ENCODE measurements at regions not wholly inside any gene's neighbourhood (a gene's known extent, or its start where the extent isn't known, plus 50 kb on each side); places are given as distances from the start of the nearest gene placed in this dataset.

GRCh38 chr9:131803758-131804411 lies 64.0 kb upstream of the RAPGEF1 start:
- WGBS, result 75% methylated on average over 4 of the region's 4 CpGs
- H3K4me3 ChIP-seq, result no peak overlapping the region
- no peaks in the 10 kb centered on the region for H3K9me3 ChIP-seq
- H3K36me3 ChIP-seq, result no peaks in the 10 kb centered on the region
- H3K4me1 ChIP-seq, result peaks cover 6% of the 10 kb centered on the region
- peaks cover 71% of the 10 kb centered on the region for H3K27me3 ChIP-seq
- H3K27ac ChIP-seq, result no peak overlapping the region
- TF ChIP-seq POLR2A (IDR thresholded peaks at IDR 0.05), result no peak
- no peak for TF ChIP-seq EP300 (IDR thresholded peaks at IDR 0.05)
- TF ChIP-seq POLR2AphosphoS5 (IDR thresholded peaks at IDR 0.05), result no peak
- no peak for TF ChIP-seq CTCF (IDR thresholded peaks at IDR 0.05)
- no peak for DNase-seq (ENCODE audit: low spot score in 2 of 2)

- Histone ChIP-seq H3K27me3 (peaks cover 51% of the 10 kb centered on the region), H3K36me3 (no peaks in the 10 kb centered on the region), H3K9me3 (no peaks in the 10 kb centered on the region), H3K4me1 (no peaks in the 10 kb centered on the region), H3K27ac (no peak overlapping the region), H3K4me3 (no peak overlapping the region)
- 36% methylated on average over 8 of the region's 8 CpGs for WGBS
- DNase-seq (ENCODE audit: low spot score in 2 of 2), result no peak
- TF ChIP-seq POLR2AphosphoS5 (IDR thresholded peaks at IDR 0.05) (no peak), CTCF (IDR thresholded peaks at IDR 0.05) (no peak), EP300 (IDR thresholded peaks at IDR 0.05) (no peak), POLR2A (IDR thresholded peaks at IDR 0.05) (no peak)
Measured at GRCh38 chr9:131801810-131802209, 61.9 kb upstream of the RAPGEF1 start.

GRCh38 chr9:131800843-131801242 lies 61.0 kb upstream of the RAPGEF1 start:
- TF ChIP-seq CTCF (IDR thresholded peaks at IDR 0.05) (no peak), EP300 (IDR thresholded peaks at IDR 0.05) (no peak), POLR2A (IDR thresholded peaks at IDR 0.05) (no peak), POLR2AphosphoS5 (IDR thresholded peaks at IDR 0.05) (no peak)
- Histone ChIP-seq H3K27me3 (peaks cover 44% of the 10 kb centered on the region), H3K36me3 (no peaks in the 10 kb centered on the region), H3K27ac (no peak overlapping the region), H3K4me3 (no peak overlapping the region), H3K4me1 (no peaks in the 10 kb centered on the region), H3K9me3 (no peaks in the 10 kb centered on the region)
- 61% methylated on average over 2 of the region's 2 CpGs for whole genome bisulfite sequencing
- no peak for DNase-seq (ENCODE audit: low spot score in 2 of 2)

GRCh38 chr9:131800366-131800765 lies 60.5 kb upstream of the RAPGEF1 start:
- Histone ChIP-seq H3K9me3 (no peaks in the 10 kb centered on the region), H3K27ac (no peak overlapping the region), H3K4me1 (no peaks in the 10 kb centered on the region), H3K4me3 (no peak overlapping the region), H3K27me3 (peaks cover 39% of the 10 kb centered on the region), H3K36me3 (no peaks in the 10 kb centered on the region)
- no peak for DNase-seq (ENCODE audit: low spot score in 2 of 2)
- WGBS, result 64% methylated on average over 2 of the region's 2 CpGs
- no peak for TF ChIP-seq POLR2A (IDR thresholded peaks at IDR 0.05)
- no peak for TF ChIP-seq POLR2AphosphoS5 (IDR thresholded peaks at IDR 0.05)
- TF ChIP-seq EP300 (IDR thresholded peaks at IDR 0.05), result no peak

GRCh38 chr9:131799177-131799823 lies 59.4 kb upstream of the RAPGEF1 start:
- DNase-seq (ENCODE audit: low spot score in 2 of 2), result no peak
- Histone ChIP-seq H3K27ac (no peak overlapping the region), H3K27me3 (peaks cover 38% of the 10 kb centered on the region), H3K4me3 (no peak overlapping the region), H3K9me3 (no peaks in the 10 kb centered on the region), H3K36me3 (no peaks in the 10 kb centered on the region), H3K4me1 (no peaks in the 10 kb centered on the region)
- TF ChIP-seq EP300 (IDR thresholded peaks at IDR 0.05) (no peak), POLR2AphosphoS5 (IDR thresholded peaks at IDR 0.05) (no peak), CTCF (IDR thresholded peaks at IDR 0.05) (no peak), POLR2A (IDR thresholded peaks at IDR 0.05) (no peak)
- 54% methylated on average over 8 of the region's 8 CpGs for WGBS
